Mesendoderm (in vitro differentiated cells): ENCODE measurements at regions not wholly inside any gene's neighbourhood (a gene's known extent, or its start where the extent isn't known, plus 50 kb on each side); places are given as distances from the start of the nearest gene placed in this dataset. TPM values are rescaled to one million over a fixed set of nuclear protein-coding genes. Genes with fewer than 3 reads are reported as not detected.

Experiments
- DNase-seq: peaks from one replicate; pipeline ENCODE4 v3.0.0; 2013
- H2AK5ac ChIP-seq: 2 replicates; pipeline ENCODE4 v1.6.1; 2013; ENCODE audit warnings: low read length, inconsistent platforms
- H2BK120ac ChIP-seq: 2 replicates; pipeline ENCODE4 v1.6.1; 2013; ENCODE audit warnings: low read depth, mild to moderate bottlenecking, low read length, moderate library complexity, mixed read lengths
- H2BK15ac ChIP-seq: replicated peaks from 2 replicates; pipeline ENCODE4 v1.6.1; 2013; ENCODE audit warnings: low read depth, mild to moderate bottlenecking, moderate library complexity
- H2BK5ac ChIP-seq: 2 replicates; pipeline ENCODE4 v1.6.1; 2013; ENCODE audit warnings: low read length, inconsistent platforms
- H3K18ac ChIP-seq: 2 replicates; pipeline ENCODE4 v1.6.1; 2013; ENCODE audit warnings: mild to moderate bottlenecking, low read length, mixed read lengths
- H3K23ac ChIP-seq: one replicate; pipeline ENCODE4 v1.6.1; 2013; ENCODE audit warnings: low read length
- H3K27ac ChIP-seq: 2 replicates; pipeline ENCODE4 v1.5.1; 2013; ENCODE audit warnings: low read depth, mild to moderate bottlenecking, inconsistent platforms, low read length, moderate library complexity
- H3K27me3 ChIP-seq: 2 replicates; pipeline ENCODE4 v1.6.1; 2013; ENCODE audit warnings: low read length, control low read depth, mild to moderate bottlenecking, inconsistent platforms; ENCODE audit not compliant: insufficient read depth, poor library complexity
- H3K36me3 ChIP-seq: 2 replicates; pipeline ENCODE4 v1.6.1; 2013; ENCODE audit warnings: low read length, inconsistent platforms; ENCODE audit not compliant: control insufficient read depth, insufficient read depth
- H3K4ac ChIP-seq: one replicate; pipeline ENCODE4 v1.6.1; 2013; ENCODE audit warnings: low read depth, mild to moderate bottlenecking, low read length, moderate library complexity
- H3K4me1 ChIP-seq: 2 replicates; pipeline ENCODE4 v1.6.1; 2013; ENCODE audit warnings: low read depth, low read length, inconsistent platforms; ENCODE audit not compliant: control insufficient read depth
- H3K4me2 ChIP-seq: 2 replicates; pipeline ENCODE4 v1.6.1; 2013; ENCODE audit warnings: low read length
- H3K4me3 ChIP-seq: 2 replicates; pipeline ENCODE4 v1.5.1; 2013; ENCODE audit warnings: mild to moderate bottlenecking, low read length
- H3K56ac ChIP-seq: one replicate; pipeline ENCODE4 v1.6.1; 2013; ENCODE audit warnings: low read length
- H3K79me1 ChIP-seq: 2 replicates; pipeline ENCODE4 v1.6.1; 2013; ENCODE audit warnings: low read length, inconsistent platforms
- H3K79me2 ChIP-seq: 2 replicates; pipeline ENCODE4 v1.6.1; 2013; ENCODE audit warnings: mild to moderate bottlenecking, low read length; ENCODE audit not compliant: control insufficient read depth, insufficient read depth
- H3K9ac ChIP-seq: 2 replicates; pipeline ENCODE4 v1.6.1; 2013; ENCODE audit warnings: low read length, inconsistent platforms
- H4K5ac ChIP-seq: one replicate; pipeline ENCODE4 v1.6.1; 2013; ENCODE audit warnings: low read length
- H4K8ac ChIP-seq: one replicate; pipeline ENCODE4 v1.6.1; 2013; ENCODE audit warnings: low read depth, mild to moderate bottlenecking, control low read depth, low read length, moderate library complexity
- WGBS: extraction: QIAGEN DNeasy Blood & Tissue Kit; methylation state at CpG from one replicate; pipeline ENCODE4 v1.1.7; 2013; ENCODE audit warnings: low lambda C conversion rate, missing lambda C conversion rate; ENCODE audit not compliant: insufficient coverage; ENCODE audit errors: extremely low coverage; 5-methylcytosine and 5-hydroxymethylcytosine counted together
- small RNA-seq: library from polyadenylated mRNA; stranded (forward); fragments of <200 nt; extraction: miRNeasy Mini kit (QIAGEN cat#:217004); gene quantifications from one replicate; pipeline ENCODE3, GENCODE V24; 2013; ENCODE audit not compliant: insufficient read depth

GRCh38 chr7:96388620-96389383 lies 66.9 kb upstream of the SLC25A13 start:
- Histone ChIP-seq H2BK15ac (no peak overlapping the region), H2AK5ac (no peak overlapping the region), H3K79me1 (no peaks in the 10 kb centered on the region), H3K36me3 (no peaks in the 10 kb centered on the region), H3K27ac (no peak overlapping the region), H4K5ac (no peak overlapping the region), H3K4me1 (no peaks in the 10 kb centered on the region), H3K23ac (no peak overlapping the region), H3K56ac (no peak overlapping the region), H2BK5ac (no peak overlapping the region), H3K18ac (no peak overlapping the region), H3K4ac (no peak overlapping the region), H3K4me2 (no peak overlapping the region), H2BK120ac (no peak overlapping the region), H3K79me2 (no peaks in the 10 kb centered on the region), H3K9ac (no peak overlapping the region), H3K27me3 (no peaks in the 10 kb centered on the region), H4K8ac (no peak overlapping the region), H3K4me3 (no peak overlapping the region)
- peak; percentile 74 for DNase-seq
- no CpG with 5 or more reads among the region's 8 CpGs for WGBS

DNA sequence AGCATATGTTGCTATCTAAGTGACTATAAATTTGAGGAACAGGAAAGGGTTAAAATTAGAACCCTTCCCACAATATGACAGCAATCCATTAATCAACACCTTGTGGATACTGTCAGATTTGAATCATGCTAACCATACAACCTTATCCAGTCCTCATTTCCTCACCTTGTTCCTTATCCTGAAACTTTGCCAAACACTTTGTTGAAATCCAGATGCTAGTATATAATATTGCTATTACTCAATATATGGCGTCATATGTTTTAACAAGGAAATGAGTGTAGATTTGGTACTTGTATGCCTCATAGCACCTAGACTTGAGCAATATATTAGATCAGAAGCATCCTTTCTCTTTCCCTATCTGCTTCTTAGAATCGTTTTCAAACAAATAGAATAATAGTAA lies 66.3 kb upstream of the SLC25A13 start:
- Histone ChIP-seq H4K5ac (no peak overlapping the region), H3K4me2 (no peak overlapping the region), H2BK120ac (no peak overlapping the region), H3K27me3 (no peaks in the 10 kb centered on the region), H3K36me3 (no peaks in the 10 kb centered on the region), H3K18ac (no peak overlapping the region), H3K9ac (no peak overlapping the region), H4K8ac (no peak overlapping the region), H2BK15ac (no peak overlapping the region), H3K79me1 (no peaks in the 10 kb centered on the region), H3K4me3 (no peak overlapping the region), H3K4ac (no peak overlapping the region), H3K79me2 (no peaks in the 10 kb centered on the region), H3K27ac (no peak overlapping the region), H3K56ac (no peak overlapping the region), H2AK5ac (no peak overlapping the region), H3K4me1 (no peaks in the 10 kb centered on the region), H2BK5ac (no peak overlapping the region), H3K23ac (no peak overlapping the region)
- WGBS, result no CpG with 5 or more reads among the region's 2 CpGs
- no peak for DNase-seq

- no peak overlapping the region for H3K23ac ChIP-seq
- H3K36me3 ChIP-seq, result no peaks in the 10 kb centered on the region
- H3K18ac ChIP-seq, result no peak overlapping the region
- peak; percentile 16 for DNase-seq
- no peaks in the 10 kb centered on the region for H3K79me2 ChIP-seq
- H2BK120ac ChIP-seq, result no peak overlapping the region
- no peaks in the 10 kb centered on the region for H3K27me3 ChIP-seq
- H2BK15ac ChIP-seq, result no peak overlapping the region
- H3K4me2 ChIP-seq, result no peak overlapping the region
- WGBS, result no CpG with 5 or more reads among the region's 5 CpGs
- no peak overlapping the region for H2AK5ac ChIP-seq
- H4K8ac ChIP-seq, result no peak overlapping the region
- H3K79me1 ChIP-seq, result no peaks in the 10 kb centered on the region
- no peak overlapping the region for H3K56ac ChIP-seq
- H2BK5ac ChIP-seq, result no peak overlapping the region
- no peaks in the 10 kb centered on the region for H3K4me1 ChIP-seq
- no peak overlapping the region for H3K4me3 ChIP-seq
- H3K9ac ChIP-seq, result no peak overlapping the region
- H3K4ac ChIP-seq, result no peak overlapping the region
- no peak overlapping the region for H3K27ac ChIP-seq
- H4K5ac ChIP-seq, result no peak overlapping the region
These were observed 58.2 kb upstream of the SLC25A13 start for GRCh38 chr7:96380111-96380512.

DNA sequence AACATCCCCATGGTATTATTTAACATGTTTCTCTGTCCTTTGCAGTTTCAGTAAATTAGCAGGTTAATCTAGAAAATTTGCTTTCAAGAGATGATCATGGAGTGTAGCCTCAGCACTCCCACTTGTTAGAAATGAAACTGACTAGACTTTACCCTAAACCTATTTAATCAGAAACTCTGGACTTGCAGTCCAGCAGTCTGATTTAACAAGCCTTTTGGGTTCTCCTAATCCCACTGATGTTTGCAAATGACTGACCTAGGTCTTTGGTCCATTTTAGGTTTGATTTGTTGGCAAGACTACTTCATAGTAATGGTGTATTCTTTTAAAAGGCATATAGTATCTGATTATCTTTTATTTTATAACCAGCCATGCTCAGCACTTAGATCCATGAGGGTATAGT lies 55.5 kb upstream of the SLC25A13 start:
- Histone ChIP-seq H3K9ac (no peak overlapping the region), H3K27ac (no peak overlapping the region), H4K5ac (no peak overlapping the region), H3K36me3 (no peaks in the 10 kb centered on the region), H3K23ac (no peak overlapping the region), H2BK120ac (no peak overlapping the region), H3K27me3 (no peaks in the 10 kb centered on the region), H2BK5ac (no peak overlapping the region), H2AK5ac (no peak overlapping the region), H3K4me1 (no peaks in the 10 kb centered on the region), H3K79me1 (no peaks in the 10 kb centered on the region), H4K8ac (no peak overlapping the region), H3K18ac (no peak overlapping the region), H3K4me2 (no peak overlapping the region), H3K79me2 (no peaks in the 10 kb centered on the region), H3K4me3 (no peak overlapping the region), H3K56ac (no peak overlapping the region), H2BK15ac (no peak overlapping the region), H3K4ac (no peak overlapping the region)
- DNase-seq, result no peak

Small RNAs in the stretch of these regions (small RNA-seq; reads per million reads assigned to genes)
- not detected for gene RNU7-188P
